Hepatocyte (in vitro differentiated cells): ENCODE measurements at regions not wholly inside any gene's neighbourhood (a gene's known extent, or its start where the extent isn't known, plus 50 kb on each side); places are given as distances from the start of the nearest gene placed in this dataset.
A peak's percentile ranks its signal among the peaks of the same experiment; 100 is the strongest.

ENCODE experiments used
- DNase-seq: peaks from one replicate; pipeline ENCODE4 v3.0.0-alpha.2; 2016; ENCODE audit warnings: low spot score
- H2AFZ ChIP-seq: fragments of 200-600 bp; sonication (generic); 2 replicates; pipeline ENCODE4 v1.6.0; 2016; ENCODE audit warnings: antibody characterized with exemption, mild to moderate bottlenecking
- H3K27ac ChIP-seq: fragments of 200-600 bp; sonication (generic); 2 replicates; pipeline ENCODE4 v1.5.1; 2016; ENCODE audit warnings: mild to moderate bottlenecking
- H3K27me3 ChIP-seq: fragments of 200-600 bp; sonication (generic); 2 replicates; pipeline ENCODE4 v1.6.1; 2016
- H3K36me3 ChIP-seq: fragments of 200-600 bp; sonication (generic); replicated peaks from 2 replicates; pipeline ENCODE4 v1.5.1; 2016; ENCODE audit warnings: low read depth; ENCODE audit not compliant: insufficient read depth
- H3K4me1 ChIP-seq: fragments of 200-600 bp; sonication (generic); 2 replicates; pipeline ENCODE4 v1.5.1; 2016; ENCODE audit warnings: mild to moderate bottlenecking, moderate library complexity; ENCODE audit not compliant: insufficient read depth
- H3K4me2 ChIP-seq: fragments of 200-600 bp; sonication (generic); 2 replicates; pipeline ENCODE4 v1.6.0; 2016
- H3K4me3 ChIP-seq: fragments of 200-600 bp; sonication (generic); 2 replicates; pipeline ENCODE4 v1.5.1; 2016; ENCODE audit warnings: mild to moderate bottlenecking
- H3K79me2 ChIP-seq: fragments of 200-600 bp; sonication (generic); 2 replicates; pipeline ENCODE4 v1.6.0; 2017; ENCODE audit warnings: mild to moderate bottlenecking
- H3K9me2 ChIP-seq: fragments of 200-600 bp; sonication (generic); replicated peaks from 2 replicates; pipeline ENCODE4 v1.6.0; 2017; ENCODE audit warnings: mild to moderate bottlenecking; ENCODE audit not compliant: insufficient read depth
- H3K9me3 ChIP-seq: fragments of 200-600 bp; sonication (generic); 2 replicates; pipeline ENCODE4 v1.5.1; 2016; ENCODE audit warnings: low read depth, mild to moderate bottlenecking
- H4K20me1 ChIP-seq: fragments of 200-600 bp; sonication (generic); 2 replicates; pipeline ENCODE4 v1.6.0; 2016; ENCODE audit warnings: mild to moderate bottlenecking; ENCODE audit not compliant: insufficient read depth, poor library complexity, severe bottlenecking
- CTCF ChIP-seq: fragments of 200-600 bp; sonication (generic); IDR thresholded peaks from 2 replicates; pipeline ENCODE4 v1.5.1; 2016; ENCODE audit warnings: antibody characterized with exemption, mild to moderate bottlenecking; ENCODE audit not compliant: poor library complexity
- EZH2 ChIP-seq: fragments of 200-600 bp; sonication (generic); IDR thresholded peaks from 2 replicates; pipeline ENCODE4 v1.6.1; 2016; ENCODE audit warnings: antibody characterized with exemption, mild to moderate bottlenecking, borderline replicate concordance
- EZH2phosphoT487 ChIP-seq: fragments of 200-600 bp; sonication (generic); IDR thresholded peaks from one replicate; pipeline ENCODE4 v1.6.1; 2018; ENCODE audit warnings: antibody characterized with exemption, mild to moderate bottlenecking, low read depth, moderate library complexity; ENCODE audit not compliant: unreplicated experiment, severe bottlenecking
- WGBS: methylation state at CpG from one replicate; pipeline ENCODE4 v1.1.6; 2016; ENCODE audit warnings: low lambda C conversion rate; ENCODE audit errors: missing lambda C conversion rate; 5-methylcytosine and 5-hydroxymethylcytosine counted together

- no peak for TF ChIP-seq CTCF
- no peak for TF ChIP-seq EZH2
- TF ChIP-seq EZH2phosphoT487, result no peak
- H3K4me2 ChIP-seq, result no peak overlapping the region
- no peak for DNase-seq
- no peaks in the 10 kb centered on the region for H3K79me2 ChIP-seq
- no peaks in the 10 kb centered on the region for H3K27me3 ChIP-seq
- no peaks in the 10 kb centered on the region for H3K4me1 ChIP-seq
- no peak overlapping the region for H3K27ac ChIP-seq
- H3K4me3 ChIP-seq, result no peak overlapping the region
- H3K9me2 ChIP-seq, result no peaks in the 10 kb centered on the region
- H4K20me1 ChIP-seq, result no peaks in the 10 kb centered on the region
- 76% methylated on average over 4 of the region's 4 CpGs for WGBS
- H2AFZ ChIP-seq, result no peak overlapping the region
- H3K36me3 ChIP-seq, result no peaks in the 10 kb centered on the region
- H3K9me3 ChIP-seq, result no peaks in the 10 kb centered on the region
These were observed 374.2 kb upstream of the BCHE start for GRCh38 chr3:166211451-166211850.

GRCh38 chr3:166209701-166210100 is 372.5 kb upstream of the BCHE start:
- Histone ChIP-seq H3K9me2 (no peaks in the 10 kb centered on the region), H3K9me3 (no peaks in the 10 kb centered on the region), H4K20me1 (no peaks in the 10 kb centered on the region), H3K79me2 (no peaks in the 10 kb centered on the region), H3K4me3 (no peak overlapping the region), H3K27ac (no peak overlapping the region), H3K4me1 (no peaks in the 10 kb centered on the region), H3K4me2 (no peak overlapping the region), H3K27me3 (no peaks in the 10 kb centered on the region), H2AFZ (no peak overlapping the region), H3K36me3 (no peaks in the 10 kb centered on the region)
- WGBS, result 69% methylated on average over 1 of the region's 1 CpG
- TF ChIP-seq CTCF (no peak), EZH2 (no peak), EZH2phosphoT487 (no peak)
- no peak for DNase-seq

GRCh38 chr3:166205158-166205557 is 367.9 kb upstream of the BCHE start:
- 51% methylated on average over 7 of the region's 7 CpGs for WGBS
- Histone ChIP-seq H2AFZ (peak overlapping the region; percentile 38), H3K9me2 (no peaks in the 10 kb centered on the region), H3K27ac (peak overlapping the region; percentile 73), H3K9me3 (no peaks in the 10 kb centered on the region), H3K79me2 (no peaks in the 10 kb centered on the region), H4K20me1 (no peaks in the 10 kb centered on the region), H3K36me3 (no peaks in the 10 kb centered on the region), H3K4me2 (no peak overlapping the region), H3K4me1 (no peaks in the 10 kb centered on the region), H3K4me3 (no peak overlapping the region), H3K27me3 (no peaks in the 10 kb centered on the region)
- TF ChIP-seq CTCF, result no peak
- no peak for TF ChIP-seq EZH2
- no peak for TF ChIP-seq EZH2phosphoT487
- no peak for DNase-seq

GRCh38 chr3:166201476-166201875 is 364.3 kb upstream of the BCHE start:
- Histone ChIP-seq H3K4me3 (no peak overlapping the region), H3K4me1 (no peaks in the 10 kb centered on the region), H2AFZ (no peak overlapping the region), H3K27me3 (no peaks in the 10 kb centered on the region), H3K4me2 (no peak overlapping the region), H3K9me3 (no peaks in the 10 kb centered on the region), H4K20me1 (no peaks in the 10 kb centered on the region), H3K9me2 (no peaks in the 10 kb centered on the region), H3K79me2 (no peaks in the 10 kb centered on the region), H3K27ac (no peak overlapping the region), H3K36me3 (no peaks in the 10 kb centered on the region)
- no peak for DNase-seq
- 85% methylated on average over 3 of the region's 3 CpGs for WGBS
- TF ChIP-seq CTCF, result no peak
- no peak for TF ChIP-seq EZH2phosphoT487
- TF ChIP-seq EZH2, result no peak
